ENCODE measurements at regions not wholly inside any gene's neighbourhood (a gene's known extent, or its start where the extent isn't known, plus 50 kb on each side); places are given as distances from the start of the nearest gene placed in this dataset.

DNA sequence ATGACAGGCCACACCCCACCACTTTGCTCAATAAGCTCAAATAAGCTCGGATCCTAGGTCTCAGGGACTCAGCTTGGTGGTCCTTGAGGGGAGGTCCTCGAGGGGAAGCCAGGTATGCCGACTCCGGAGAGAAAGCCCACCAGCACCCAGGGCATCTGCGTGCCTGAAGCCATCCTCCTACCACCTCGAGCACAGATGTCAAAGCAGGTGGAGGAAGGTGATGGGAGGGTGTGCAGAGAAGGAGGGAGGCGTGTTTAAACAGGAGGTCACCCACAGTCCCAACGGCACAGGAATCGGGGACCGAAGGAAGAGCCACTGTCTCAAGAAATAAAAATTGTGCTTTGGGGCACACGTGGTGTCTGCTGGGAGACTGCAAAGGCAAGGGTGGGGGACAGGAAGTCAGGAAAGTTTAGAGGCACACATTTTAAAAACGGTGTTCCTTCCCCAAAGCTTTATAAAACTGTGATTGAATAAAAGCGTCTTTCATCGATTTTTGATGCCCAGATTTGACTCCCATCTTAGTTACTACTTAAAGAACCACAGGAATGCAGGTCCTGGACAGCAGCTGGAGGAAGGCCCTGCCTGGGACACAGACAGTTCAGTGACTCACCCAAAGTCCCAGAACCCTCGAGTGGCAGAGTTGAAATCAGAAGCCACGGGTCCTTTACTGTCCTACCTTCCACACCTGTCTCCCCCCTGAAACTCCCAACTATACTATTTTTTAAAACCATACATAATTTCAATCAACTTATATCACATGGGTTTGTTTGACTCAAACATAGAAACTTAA, 221.0 kb upstream of the PDE10A start:
- TF ChIP-seq, protein P1, sequence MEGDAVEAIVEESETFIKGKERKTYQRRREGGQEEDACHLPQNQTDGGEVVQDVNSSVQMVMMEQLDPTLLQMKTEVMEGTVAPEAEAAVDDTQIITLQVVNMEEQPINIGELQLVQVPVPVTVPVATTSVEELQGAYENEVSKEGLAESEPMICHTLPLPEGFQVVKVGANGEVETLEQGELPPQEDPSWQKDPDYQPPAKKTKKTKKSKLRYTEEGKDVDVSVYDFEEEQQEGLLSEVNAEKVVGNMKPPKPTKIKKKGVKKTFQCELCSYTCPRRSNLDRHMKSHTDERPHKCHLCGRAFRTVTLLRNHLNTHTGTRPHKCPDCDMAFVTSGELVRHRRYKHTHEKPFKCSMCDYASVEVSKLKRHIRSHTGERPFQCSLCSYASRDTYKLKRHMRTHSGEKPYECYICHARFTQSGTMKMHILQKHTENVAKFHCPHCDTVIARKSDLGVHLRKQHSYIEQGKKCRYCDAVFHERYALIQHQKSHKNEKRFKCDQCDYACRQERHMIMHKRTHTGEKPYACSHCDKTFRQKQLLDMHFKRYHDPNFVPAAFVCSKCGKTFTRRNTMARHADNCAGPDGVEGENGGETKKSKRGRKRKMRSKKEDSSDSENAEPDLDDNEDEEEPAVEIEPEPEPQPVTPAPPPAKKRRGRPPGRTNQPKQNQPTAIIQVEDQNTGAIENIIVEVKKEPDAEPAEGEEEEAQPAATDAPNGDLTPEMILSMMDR (IDR thresholded peaks at IDR 0.05; ENCODE audit: insufficient read depth, low read depth, low read length): no peak
- H3K36me3 ChIP-seq (ENCODE audit: control insufficient read depth, insufficient read depth, low read length): no peaks in the 10 kb centered on the region
- POLR2A ChIA-PET: no interaction called here
- CTCF ChIA-PET: interaction anchor here (0.7 to 5.7 kb wide), 8 partner anchors 9 to 224 kb away, joined by 3 to 88 read pairs (median 4); no protein-coding TSS in a partner anchor
- H3K27me3 ChIP-seq (ENCODE audit: control insufficient read depth, insufficient read depth, low read length): no peaks in the 10 kb centered on the region
- no peak overlapping the region for H3K4me3 ChIP-seq (ENCODE audit: low read depth, low read length)
- DNase-seq (ENCODE audit: low read depth): no peak

DNA sequence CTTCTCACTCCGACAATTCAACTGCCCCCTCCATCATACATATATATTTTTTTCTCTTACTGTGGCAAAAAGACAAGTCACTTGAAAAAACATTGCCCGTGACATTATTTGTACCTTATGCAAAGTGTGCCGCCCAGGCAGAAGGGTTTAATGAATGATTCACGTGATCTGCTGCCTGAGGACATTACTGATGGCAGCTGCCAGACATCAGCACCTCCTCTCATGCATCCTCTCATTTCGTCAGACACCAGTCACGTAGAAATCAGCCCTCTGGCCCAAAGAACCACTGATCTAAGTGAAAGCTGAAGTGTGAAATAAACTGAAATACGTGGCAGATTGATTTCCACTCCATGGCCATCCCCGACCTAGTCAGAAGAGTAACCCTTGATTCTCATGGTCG, 218.8 kb upstream of the PDE10A start:
- TF ChIP-seq, protein P1 (IDR thresholded peaks at IDR 0.05; ENCODE audit: insufficient read depth, low read depth, low read length): no peak
- no peak for DNase-seq (ENCODE audit: low read depth)
- no peaks in the 10 kb centered on the region for H3K27me3 ChIP-seq (ENCODE audit: control insufficient read depth, insufficient read depth, low read length)
- no peaks in the 10 kb centered on the region for H3K36me3 ChIP-seq (ENCODE audit: control insufficient read depth, insufficient read depth, low read length)
- ChIA-PET POLR2A (no interaction called here), CTCF (interaction anchor here (1.1 to 5.7 kb wide), 2 partner anchors 216 to 224 kb away, joined by 6 to 88 read pairs; no protein-coding TSS in a partner anchor)
- no peak overlapping the region for H3K4me3 ChIP-seq (ENCODE audit: low read depth, low read length)

DNA sequence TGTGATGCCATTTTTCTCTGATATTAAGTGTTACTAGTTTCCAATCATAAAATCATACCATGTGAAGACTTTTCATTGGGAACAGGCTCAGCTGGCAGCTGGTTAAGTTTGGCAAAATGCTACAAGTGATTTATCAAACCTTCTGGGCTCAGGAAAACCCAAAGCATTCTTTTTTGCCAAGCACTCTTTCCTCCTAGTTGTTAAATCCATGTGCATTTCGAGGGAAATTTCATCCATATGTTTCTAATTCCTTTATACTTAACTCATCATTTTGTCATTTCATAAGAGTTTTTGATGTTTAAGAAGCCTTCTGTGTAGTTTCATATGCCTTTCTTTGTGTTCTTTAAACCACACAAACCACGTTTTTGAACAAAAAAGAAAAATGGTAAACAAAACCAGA, 217.6 kb upstream of the PDE10A start:
- TF ChIP-seq, protein P1 (IDR thresholded peaks at IDR 0.05; ENCODE audit: insufficient read depth, low read depth, low read length): no peak
- DNase-seq (ENCODE audit: low read depth): no peak
- ChIA-PET CTCF (no interaction called here), POLR2A (no interaction called here)
- Histone ChIP-seq H3K36me3 (ENCODE audit: control insufficient read depth, insufficient read depth, low read length) (no peaks in the 10 kb centered on the region), H3K4me3 (ENCODE audit: low read depth, low read length) (no peak overlapping the region), H3K27me3 (ENCODE audit: control insufficient read depth, insufficient read depth, low read length) (no peaks in the 10 kb centered on the region)

DNA sequence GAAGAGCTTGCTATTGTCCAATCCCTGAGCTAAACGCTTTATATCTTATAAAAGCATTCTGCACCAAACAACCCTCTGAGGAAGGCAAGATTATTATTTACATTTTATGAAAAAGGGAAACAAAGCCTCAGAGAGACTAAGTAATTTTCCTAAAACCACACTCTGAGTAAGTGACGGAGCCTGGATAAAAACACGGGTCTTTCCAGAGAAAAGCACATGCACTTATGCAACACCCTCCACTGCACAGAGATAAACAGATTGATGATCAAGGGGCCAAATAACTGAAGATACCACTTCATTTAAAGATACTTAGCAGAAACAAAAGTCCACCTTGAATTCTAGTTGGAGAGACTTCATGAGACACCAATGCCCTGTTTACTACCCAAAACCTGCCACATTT, 214.7 kb upstream of the PDE10A start:
- DNase-seq (ENCODE audit: low read depth): no peak

DNA sequence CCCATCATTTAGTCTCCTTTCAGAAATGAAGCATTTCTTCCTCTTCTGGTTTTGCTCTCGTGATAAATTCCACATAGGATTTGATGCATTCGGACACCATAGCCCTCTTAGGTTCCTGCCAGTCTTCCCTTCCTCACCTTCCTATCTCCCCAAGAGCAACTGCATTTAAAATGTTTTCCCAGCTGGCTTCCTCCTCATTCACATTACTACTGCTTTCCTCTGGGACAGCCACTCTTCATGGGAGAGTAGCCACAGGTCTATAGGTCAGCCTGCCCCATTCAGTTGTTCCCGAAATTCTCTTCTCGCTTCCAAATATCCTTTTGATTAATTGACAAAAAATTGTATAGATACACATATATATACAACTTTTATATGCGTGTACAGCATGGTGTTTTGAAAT, 214.2 kb upstream of the PDE10A start:
- Histone ChIP-seq H3K4me3 (ENCODE audit: low read depth, low read length) (no peak overlapping the region), H3K27me3 (ENCODE audit: control insufficient read depth, insufficient read depth, low read length) (no peaks in the 10 kb centered on the region), H3K36me3 (ENCODE audit: control insufficient read depth, insufficient read depth, low read length) (no peaks in the 10 kb centered on the region)
- CTCF ChIA-PET: interaction anchor here (1.3 to 1.7 kb wide), 2 partner anchors 221 to 229 kb away, joined by 4 to 7 read pairs; no protein-coding TSS in a partner anchor
- POLR2A ChIA-PET: no interaction called here
- no peak for DNase-seq (ENCODE audit: low read depth)
- TF ChIP-seq, protein P1 (IDR thresholded peaks at IDR 0.05; ENCODE audit: insufficient read depth, low read depth, low read length): no peak

More for the DNA sequence above, 214.7 kb upstream of the PDE10A start:
- Histone ChIP-seq H3K4me3 (ENCODE audit: low read depth, low read length) (no peak overlapping the region), H3K36me3 (ENCODE audit: control insufficient read depth, insufficient read depth, low read length) (no peaks in the 10 kb centered on the region), H3K27me3 (ENCODE audit: control insufficient read depth, insufficient read depth, low read length) (no peaks in the 10 kb centered on the region)
- POLR2A ChIA-PET: no interaction called here
- CTCF ChIA-PET: interaction anchor here (1.3 to 1.7 kb wide), 2 partner anchors 220 to 228 kb away, joined by 4 to 7 read pairs; no protein-coding TSS in a partner anchor
- TF ChIP-seq, protein P1 (IDR thresholded peaks at IDR 0.05; ENCODE audit: insufficient read depth, low read depth, low read length): no peak
